Ovary (tissue), 3 donors: ENCODE measurements at regions not wholly inside any gene's neighbourhood (a gene's known extent, or its start where the extent isn't known, plus 50 kb on each side); places are given as distances from the start of the nearest gene placed in this dataset.

Experiments
- POLR2A ChIP-seq: fragments of 450-650 bp; IDR thresholded peaks from one replicate; pipeline ENCODE4 v1.6.1; 2017; ENCODE audit warnings: antibody characterized with exemption, mild to moderate bottlenecking, moderate library complexity
- TF ChIP-seq, protein P1 (sequence below), 3 donors: fragments of 450-650 bp in 2 of 3; fragments of 200-600 bp in 1 of 3; IDR thresholded peaks; one replicate each; pipeline versions ENCODE4 v1.5.1 to v1.8.0; 2016 to 2022; ENCODE audit warnings: antibody characterized with exemption in 3 of 3, mild to moderate bottlenecking in 1 of 3
- donor health status: DM: no; HTN: no; CAD: no.

DNA sequence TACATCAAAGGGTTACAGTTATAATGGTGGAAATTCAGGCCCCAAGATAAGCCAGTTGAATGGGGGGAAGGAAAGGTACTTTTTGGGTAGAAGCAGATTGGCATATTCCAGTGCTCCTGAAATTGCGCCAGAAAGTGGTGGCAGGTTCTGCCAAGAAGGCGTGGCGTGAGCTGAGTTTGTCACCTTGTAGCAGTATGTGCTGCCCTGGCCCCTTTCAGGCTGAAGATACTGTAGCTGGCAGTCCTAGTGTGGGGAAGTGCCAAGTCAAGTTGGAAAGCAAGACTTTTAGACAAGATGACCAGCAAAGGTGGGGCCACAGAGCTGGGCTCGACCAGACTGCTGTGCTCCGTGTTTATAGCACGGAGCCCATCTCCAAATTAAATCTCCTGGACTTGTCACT is 133.6 kb upstream of the GLRA1 start:
- TF ChIP-seq, protein P1, sequence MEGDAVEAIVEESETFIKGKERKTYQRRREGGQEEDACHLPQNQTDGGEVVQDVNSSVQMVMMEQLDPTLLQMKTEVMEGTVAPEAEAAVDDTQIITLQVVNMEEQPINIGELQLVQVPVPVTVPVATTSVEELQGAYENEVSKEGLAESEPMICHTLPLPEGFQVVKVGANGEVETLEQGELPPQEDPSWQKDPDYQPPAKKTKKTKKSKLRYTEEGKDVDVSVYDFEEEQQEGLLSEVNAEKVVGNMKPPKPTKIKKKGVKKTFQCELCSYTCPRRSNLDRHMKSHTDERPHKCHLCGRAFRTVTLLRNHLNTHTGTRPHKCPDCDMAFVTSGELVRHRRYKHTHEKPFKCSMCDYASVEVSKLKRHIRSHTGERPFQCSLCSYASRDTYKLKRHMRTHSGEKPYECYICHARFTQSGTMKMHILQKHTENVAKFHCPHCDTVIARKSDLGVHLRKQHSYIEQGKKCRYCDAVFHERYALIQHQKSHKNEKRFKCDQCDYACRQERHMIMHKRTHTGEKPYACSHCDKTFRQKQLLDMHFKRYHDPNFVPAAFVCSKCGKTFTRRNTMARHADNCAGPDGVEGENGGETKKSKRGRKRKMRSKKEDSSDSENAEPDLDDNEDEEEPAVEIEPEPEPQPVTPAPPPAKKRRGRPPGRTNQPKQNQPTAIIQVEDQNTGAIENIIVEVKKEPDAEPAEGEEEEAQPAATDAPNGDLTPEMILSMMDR (IDR thresholded peaks at IDR 0.05) = no peak
- no peak for TF ChIP-seq POLR2A
